Ovary (tissue), 3 donors: ENCODE measurements at regions not wholly inside any gene's neighbourhood (a gene's known extent, or its start where the extent isn't known, plus 50 kb on each side); places are given as distances from the start of the nearest gene placed in this dataset.

Source experiments
- CTCF ChIP-seq, 3 donors: fragments of 450-650 bp in 2 of 3; fragments of 200-600 bp in 1 of 3; IDR thresholded peaks; one replicate each; pipeline versions ENCODE4 v1.5.1 to v1.8.0; 2016 to 2022; ENCODE audit warnings: antibody characterized with exemption in 3 of 3, mild to moderate bottlenecking in 1 of 3
- EP300 ChIP-seq: sonication (generic); formaldehyde crosslinking; IDR thresholded peaks from one replicate; pipeline ENCODE4 v1.6.1; 2017; ENCODE audit warnings: antibody characterized with exemption
- POLR2A ChIP-seq: fragments of 450-650 bp; IDR thresholded peaks from one replicate; pipeline ENCODE4 v1.6.1; 2017; ENCODE audit warnings: antibody characterized with exemption, mild to moderate bottlenecking, moderate library complexity
- donor health status: DM: no; HTN: no; CAD: no.

- TF ChIP-seq EP300 = no peak
- no peak for TF ChIP-seq POLR2A
- no peak for TF ChIP-seq CTCF (IDR thresholded peaks at IDR 0.05)
These were observed 468.3 kb upstream of the BOD1L1 start for GRCh38 chr4:14095831-14096230.
